Glomerular endothelial cell (primary cell): ENCODE measurements at regions not wholly inside any gene's neighbourhood (a gene's known extent, or its start where the extent isn't known, plus 50 kb on each side); places are given as distances from the start of the nearest gene placed in this dataset.

Experiments
- DNase-seq: peaks from one replicate; pipeline ENCODE4 v3.0.0-alpha.2; 2011; ENCODE audit warnings: low read depth, low spot score; ENCODE audit errors: extremely low read depth

- no peak for DNase-seq
These were observed 406.7 kb downstream of the SIPA1L2 start for GRCh38 chr1:232223183-232223708.

- no peak for DNase-seq
These were observed 407.3 kb downstream of the SIPA1L2 start for GRCh38 chr1:232222614-232223013.

GRCh38 chr1:232221802-232222499 is 408.0 kb downstream of the SIPA1L2 start:
- no peak for DNase-seq

GRCh38 chr1:232218955-232219865 is 410.7 kb downstream of the SIPA1L2 start:
- no peak for DNase-seq

GRCh38 chr1:232213928-232214327 is 416.0 kb downstream of the SIPA1L2 start:
- no peak for DNase-seq

GRCh38 chr1:232212253-232212652 is 417.7 kb downstream of the SIPA1L2 start:
- DNase-seq: no peak

GRCh38 chr1:232211149-232211548 is 418.8 kb downstream of the SIPA1L2 start:
- no peak for DNase-seq

- no peak for DNase-seq
These were observed 420.6 kb downstream of the SIPA1L2 start for GRCh38 chr1:232209357-232209756.

GRCh38 chr1:232207073-232207866 is 422.7 kb downstream of the SIPA1L2 start:
- no peak for DNase-seq

- no peak for DNase-seq
These were observed 425.7 kb downstream of the SIPA1L2 start for GRCh38 chr1:232204269-232204668.

- DNase-seq: no peak
These were observed 428.9 kb downstream of the SIPA1L2 start for GRCh38 chr1:232201024-232201423.

GRCh38 chr1:232196042-232196441 is 433.9 kb downstream of the SIPA1L2 start:
- no peak for DNase-seq

GRCh38 chr1:232194424-232194823 is 435.5 kb downstream of the SIPA1L2 start:
- DNase-seq: no peak

GRCh38 chr1:232193451-232193783 is 436.5 kb downstream of the SIPA1L2 start:
- DNase-seq: no peak

- DNase-seq: no peak
These were observed 437.0 kb downstream of the SIPA1L2 start for GRCh38 chr1:232192781-232193450.

GRCh38 chr1:232191560-232191959 is 438.4 kb downstream of the SIPA1L2 start:
- DNase-seq: no peak

GRCh38 chr1:232188318-232188717 is 441.6 kb downstream of the SIPA1L2 start:
- DNase-seq: no peak

- no peak for DNase-seq
These were observed 443.0 kb downstream of the SIPA1L2 start for GRCh38 chr1:232186931-232187330.

GRCh38 chr1:232184561-232185530 is 445.1 kb downstream of the SIPA1L2 start:
- DNase-seq: no peak
